ENCODE measurements at regions not wholly inside any gene's neighbourhood (a gene's known extent, or its start where the extent isn't known, plus 50 kb on each side); places are given as distances from the start of the nearest gene placed in this dataset.
A peak's percentile ranks its signal among the peaks of the same experiment; 100 is the strongest.
"Not testable (repeated sequence)": the region's sequence is repeated elsewhere in the genome, so short reads cannot be mapped to it uniquely, and the experiment has no call there.

GRCh38 chr5:91241460-91241859, 141.7 kb downstream of the ARRDC3 start:
- not testable (repeated sequence) for DNase-seq (ENCODE audit: low spot score)

GRCh38 chr5:91240175-91240574, 142.9 kb downstream of the ARRDC3 start:
- no peak for DNase-seq (ENCODE audit: low spot score)

- no peak for DNase-seq (ENCODE audit: low spot score)
Observed at GRCh38 chr5:91235271-91235694, 147.8 kb downstream of the ARRDC3 start.

GRCh38 chr5:91232523-91232922, 150.6 kb downstream of the ARRDC3 start:
- no peak for DNase-seq (ENCODE audit: low spot score)

- no peak for DNase-seq (ENCODE audit: low spot score)
Observed at GRCh38 chr5:91229031-91229727, 153.9 kb downstream of the ARRDC3 start.

GRCh38 chr5:91228188-91228587, 154.9 kb downstream of the ARRDC3 start:
- no peak for DNase-seq (ENCODE audit: low spot score)

GRCh38 chr5:91225848-91226686, 157.1 kb downstream of the ARRDC3 start:
- DNase-seq (ENCODE audit: low spot score): no peak

- DNase-seq (ENCODE audit: low spot score): no peak
Observed at GRCh38 chr5:91224969-91225368, 158.1 kb downstream of the ARRDC3 start.

GRCh38 chr5:91224456-91224855, 158.7 kb downstream of the ARRDC3 start:
- no peak for DNase-seq (ENCODE audit: low spot score)

GRCh38 chr5:91223886-91224285, 159.2 kb downstream of the ARRDC3 start:
- no peak for DNase-seq (ENCODE audit: low spot score)

- DNase-seq (ENCODE audit: low spot score): no peak
Observed at GRCh38 chr5:91222482-91222881, 160.6 kb downstream of the ARRDC3 start.

- no peak for DNase-seq (ENCODE audit: low spot score)
Observed at GRCh38 chr5:91221917-91222316, 161.2 kb downstream of the ARRDC3 start.

GRCh38 chr5:91219803-91220371, 163.2 kb downstream of the ARRDC3 start:
- DNase-seq (ENCODE audit: low spot score): peak; percentile 34

- DNase-seq (ENCODE audit: low spot score): no peak
Observed at GRCh38 chr5:91219091-91219802, 163.9 kb downstream of the ARRDC3 start.

- DNase-seq (ENCODE audit: low spot score): no peak
Observed at GRCh38 chr5:91217859-91218258, 165.3 kb downstream of the ARRDC3 start.

GRCh38 chr5:91214571-91214970, 168.5 kb downstream of the ARRDC3 start:
- DNase-seq (ENCODE audit: low spot score): no peak
